Adipocyte (in vitro differentiated cells): ENCODE measurements at regions not wholly inside any gene's neighbourhood (a gene's known extent, or its start where the extent isn't known, plus 50 kb on each side); places are given as distances from the start of the nearest gene placed in this dataset.

ENCODE experiments used
- DNase-seq: peaks from one replicate; pipeline ENCODE4 v3.0.0-alpha.2; 2015; ENCODE audit warnings: low read depth
- H3K27me3 ChIP-seq: replicated peaks from 2 replicates; pipeline ENCODE4 v1.7.0; 2013; ENCODE audit warnings: mild to moderate bottlenecking, low read length, moderate library complexity; ENCODE audit not compliant: control insufficient read depth, insufficient read depth
- H3K36me3 ChIP-seq: 2 replicates; pipeline ENCODE4 v1.7.0; 2013; ENCODE audit warnings: low read length, mild to moderate bottlenecking, moderate library complexity; ENCODE audit not compliant: control insufficient read depth, insufficient read depth, severe bottlenecking
- H3K4me1 ChIP-seq: 2 replicates; pipeline ENCODE4 v1.7.0; 2013; ENCODE audit warnings: mild to moderate bottlenecking, low read length, moderate library complexity; ENCODE audit not compliant: control insufficient read depth, insufficient read depth
- H3K4me3 ChIP-seq: 2 replicates; pipeline ENCODE4 v1.7.0; 2013; ENCODE audit warnings: mild to moderate bottlenecking, low read length, moderate library complexity
- H3K9ac ChIP-seq: 2 replicates; pipeline ENCODE4 v1.7.0; 2013; ENCODE audit warnings: mild to moderate bottlenecking, low read length, moderate library complexity
- H3K9me3 ChIP-seq: 2 replicates; pipeline ENCODE4 v1.7.0; 2013; ENCODE audit warnings: mild to moderate bottlenecking, low read length, moderate library complexity; ENCODE audit not compliant: control insufficient read depth

DNA sequence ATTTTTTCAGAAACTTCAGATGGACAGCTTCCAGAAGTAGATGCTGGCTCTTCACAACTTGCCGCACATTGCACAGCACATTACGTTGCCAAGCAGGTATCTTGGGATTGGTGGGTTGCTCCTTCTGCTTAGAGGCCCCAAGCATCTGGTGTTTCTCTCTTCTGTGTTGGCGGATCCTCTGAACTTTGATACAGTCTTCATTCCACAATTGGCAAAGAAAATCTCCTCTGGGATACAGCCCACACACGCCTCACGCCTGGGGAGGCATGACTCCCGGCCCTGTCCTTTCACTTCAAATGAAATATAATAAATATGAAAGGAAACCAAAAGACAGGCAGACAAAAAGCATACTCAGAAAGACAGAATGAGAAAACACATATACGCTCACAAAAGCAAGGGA, 72.3 kb upstream of the PPP2R5A start:
- Histone ChIP-seq H3K36me3 (no peaks in the 10 kb centered on the region), H3K9me3 (no peaks in the 10 kb centered on the region), H3K9ac (peak overlapping the region; percentile 60), H3K27me3 (peaks cover 7% of the 10 kb centered on the region), H3K4me3 (peak overlapping the region; percentile 1), H3K4me1 (peaks cover 21% of the 10 kb centered on the region)
- DNase-seq, result no peak

GRCh38 chr1:212213784-212214183, 71.4 kb upstream of the PPP2R5A start:
- DNase-seq, result no peak
- H3K9ac ChIP-seq, result peak overlapping the region; percentile 29
- no peaks in the 10 kb centered on the region for H3K9me3 ChIP-seq
- peaks cover 29% of the 10 kb centered on the region for H3K4me1 ChIP-seq
- H3K36me3 ChIP-seq, result no peaks in the 10 kb centered on the region
- no peak overlapping the region for H3K4me3 ChIP-seq
- H3K27me3 ChIP-seq, result peaks cover 10% of the 10 kb centered on the region

GRCh38 chr1:212214325-212214724, 70.9 kb upstream of the PPP2R5A start:
- peaks cover 34% of the 10 kb centered on the region for H3K4me1 ChIP-seq
- H3K36me3 ChIP-seq, result no peaks in the 10 kb centered on the region
- no peak overlapping the region for H3K9ac ChIP-seq
- peaks cover 10% of the 10 kb centered on the region for H3K27me3 ChIP-seq
- no peak overlapping the region for H3K4me3 ChIP-seq
- DNase-seq, result no peak
- no peaks in the 10 kb centered on the region for H3K9me3 ChIP-seq

- H3K9me3 ChIP-seq, result no peaks in the 10 kb centered on the region
- no peak overlapping the region for H3K4me3 ChIP-seq
- peaks cover 42% of the 10 kb centered on the region for H3K4me1 ChIP-seq
- DNase-seq, result no peak
- H3K27me3 ChIP-seq, result peaks cover 10% of the 10 kb centered on the region
- no peaks in the 10 kb centered on the region for H3K36me3 ChIP-seq
- no peak overlapping the region for H3K9ac ChIP-seq
Observed at GRCh38 chr1:212215910-212216309, 69.3 kb upstream of the PPP2R5A start.

GRCh38 chr1:212217633-212218032, 67.6 kb upstream of the PPP2R5A start:
- Histone ChIP-seq H3K9ac (no peak overlapping the region), H3K9me3 (no peaks in the 10 kb centered on the region), H3K36me3 (no peaks in the 10 kb centered on the region), H3K27me3 (peaks cover 8% of the 10 kb centered on the region), H3K4me1 (peaks cover 36% of the 10 kb centered on the region), H3K4me3 (no peak overlapping the region)
- no peak for DNase-seq

DNA sequence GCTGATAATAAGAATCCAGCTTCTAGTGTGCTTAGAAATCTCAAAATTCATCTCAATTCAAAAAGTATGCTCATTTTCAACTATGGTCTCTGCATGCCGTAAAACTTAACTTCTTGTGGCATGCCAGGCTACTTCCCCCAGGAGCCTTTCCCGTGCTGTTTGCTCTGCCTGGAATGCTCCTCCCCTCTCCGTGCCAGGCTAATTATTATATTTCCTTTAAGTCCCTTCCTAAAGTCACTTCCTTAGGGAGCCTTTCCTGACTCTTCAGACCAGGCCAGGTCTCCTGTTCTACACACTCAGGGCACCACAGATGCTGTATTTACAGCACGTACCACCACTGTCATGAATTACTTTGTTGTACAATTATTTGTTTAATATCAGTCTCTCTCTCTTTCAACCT, 67.1 kb upstream of the PPP2R5A start:
- Histone ChIP-seq H3K9ac (no peak overlapping the region), H3K9me3 (no peaks in the 10 kb centered on the region), H3K4me3 (no peak overlapping the region), H3K27me3 (peaks cover 8% of the 10 kb centered on the region), H3K36me3 (no peaks in the 10 kb centered on the region), H3K4me1 (peaks cover 32% of the 10 kb centered on the region)
- no peak for DNase-seq

- Histone ChIP-seq H3K36me3 (no peaks in the 10 kb centered on the region), H3K9ac (no peak overlapping the region)
Observed at GRCh38 chr1:212218911-212219310, 66.3 kb upstream of the PPP2R5A start.

DNA sequence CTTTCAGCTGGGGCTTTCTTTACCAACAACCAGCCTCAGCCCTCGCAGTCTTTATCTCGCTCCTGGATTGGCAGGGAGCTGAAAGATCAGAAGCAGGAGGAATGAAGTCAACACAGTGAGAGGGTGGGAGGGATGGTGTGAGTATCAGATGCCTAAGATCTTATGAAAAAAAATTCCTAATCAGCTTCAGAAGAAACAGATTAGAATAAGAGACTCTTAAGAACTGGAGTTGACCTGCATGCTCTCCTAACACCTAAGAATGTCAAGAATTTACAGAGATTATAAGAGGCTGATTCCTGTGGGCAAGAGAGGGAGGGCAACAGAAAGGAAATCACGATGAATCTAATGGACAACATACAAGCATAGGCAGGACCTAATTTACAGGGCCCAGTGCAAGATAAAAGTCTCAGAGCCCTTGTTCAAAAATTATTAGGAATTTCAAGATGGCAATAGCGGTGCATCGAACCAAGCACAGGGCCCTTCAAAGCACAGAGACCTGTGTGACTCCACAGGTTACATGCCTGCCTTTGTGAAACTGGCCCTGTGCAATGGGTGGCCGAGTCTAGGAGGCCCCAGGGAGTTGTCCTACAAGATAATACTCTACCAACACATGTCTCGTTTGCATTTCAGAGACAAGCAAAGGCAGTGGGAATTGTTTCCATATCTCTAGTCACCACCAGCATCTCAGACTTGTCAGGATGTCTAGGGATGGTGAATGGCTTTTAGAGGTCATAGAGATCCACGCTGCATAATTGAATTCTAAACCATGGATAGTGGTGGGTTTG, 65.3 kb upstream of the PPP2R5A start:
- H3K9me3 ChIP-seq, result no peaks in the 10 kb centered on the region
- peaks cover 21% of the 10 kb centered on the region for H3K4me1 ChIP-seq
- peak; percentile 34 for DNase-seq
- H3K9ac ChIP-seq, result no peak overlapping the region
- peaks cover 12% of the 10 kb centered on the region for H3K27me3 ChIP-seq
- H3K4me3 ChIP-seq, result no peak overlapping the region
- no peaks in the 10 kb centered on the region for H3K36me3 ChIP-seq

More at GRCh38 chr1:212218911-212219310, 66.3 kb upstream of the PPP2R5A start:
- peak; percentile 91 for DNase-seq
- peaks cover 25% of the 10 kb centered on the region for H3K4me1 ChIP-seq
- peaks cover 9% of the 10 kb centered on the region for H3K27me3 ChIP-seq
- H3K4me3 ChIP-seq, result no peak overlapping the region
- H3K9me3 ChIP-seq, result no peaks in the 10 kb centered on the region

- Histone ChIP-seq H3K9me3 (no peaks in the 10 kb centered on the region), H3K4me3 (no peak overlapping the region), H3K9ac (no peak overlapping the region), H3K36me3 (no peaks in the 10 kb centered on the region), H3K4me1 (peaks cover 29% of the 10 kb centered on the region), H3K27me3 (peaks cover 9% of the 10 kb centered on the region)
- no peak for DNase-seq
Observed at GRCh38 chr1:212221801-212222200, 63.4 kb upstream of the PPP2R5A start.

DNA sequence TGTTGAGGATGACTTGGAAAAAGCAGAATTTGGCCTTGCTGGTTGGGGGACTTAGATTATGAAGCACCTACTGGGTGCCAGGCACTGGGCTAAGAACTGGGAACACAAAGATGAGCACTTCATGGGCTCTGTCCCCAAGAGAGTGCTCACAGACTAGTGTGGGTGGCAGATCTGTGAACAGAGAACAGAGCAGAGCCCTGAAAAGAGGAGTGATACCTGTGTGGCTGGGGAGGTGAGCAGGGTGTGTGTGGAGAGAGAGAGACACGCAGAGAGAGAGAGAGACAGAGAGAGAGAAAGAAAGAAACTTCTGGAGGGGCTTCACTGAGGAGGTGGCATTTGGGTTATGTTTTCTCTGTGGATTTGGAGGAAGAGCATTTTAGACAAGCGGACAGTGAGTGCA, 61.1 kb upstream of the PPP2R5A start:
- Histone ChIP-seq H3K9ac (no peak overlapping the region), H3K4me1 (peaks cover 23% of the 10 kb centered on the region), H3K9me3 (no peaks in the 10 kb centered on the region), H3K4me3 (no peak overlapping the region), H3K27me3 (peaks cover 4% of the 10 kb centered on the region), H3K36me3 (no peaks in the 10 kb centered on the region)
- no peak for DNase-seq

- peaks cover 4% of the 10 kb centered on the region for H3K27me3 ChIP-seq
- H3K4me3 ChIP-seq, result no peak overlapping the region
- DNase-seq, result no peak
- peaks cover 18% of the 10 kb centered on the region for H3K4me1 ChIP-seq
- no peaks in the 10 kb centered on the region for H3K36me3 ChIP-seq
- H3K9ac ChIP-seq, result no peak overlapping the region
- H3K9me3 ChIP-seq, result no peaks in the 10 kb centered on the region
Observed at GRCh38 chr1:212225416-212225815, 59.8 kb upstream of the PPP2R5A start.

DNA sequence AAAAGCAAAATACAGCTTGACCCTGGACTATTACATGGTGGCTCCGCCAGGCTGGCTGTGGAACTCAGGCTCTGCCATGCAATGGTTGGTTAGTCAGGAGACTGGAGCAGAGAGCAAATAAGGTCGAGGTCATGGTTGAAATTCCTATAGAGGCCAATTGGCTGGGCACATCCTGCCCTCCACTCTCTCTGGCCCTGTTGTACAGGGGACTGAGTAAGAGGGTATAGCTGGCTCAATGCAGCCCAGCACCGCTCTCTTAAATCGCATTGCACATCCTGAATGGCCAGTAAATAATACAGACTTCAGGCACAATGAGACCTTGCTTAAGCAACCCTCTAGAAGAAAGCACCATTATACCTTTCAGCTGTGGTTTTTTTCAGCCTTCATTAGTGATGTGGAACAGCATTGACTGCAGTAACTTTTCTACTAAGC, 59.3 kb upstream of the PPP2R5A start:
- Histone ChIP-seq H3K27me3 (peaks cover 4% of the 10 kb centered on the region), H3K4me3 (no peak overlapping the region), H3K9ac (no peak overlapping the region), H3K4me1 (peaks cover 18% of the 10 kb centered on the region), H3K36me3 (no peaks in the 10 kb centered on the region), H3K9me3 (no peaks in the 10 kb centered on the region)
- no peak for DNase-seq
